ENCODE measurements at regions not wholly inside any gene's neighbourhood (a gene's known extent, or its start where the extent isn't known, plus 50 kb on each side); places are given as distances from the start of the nearest gene placed in this dataset.

DNA sequence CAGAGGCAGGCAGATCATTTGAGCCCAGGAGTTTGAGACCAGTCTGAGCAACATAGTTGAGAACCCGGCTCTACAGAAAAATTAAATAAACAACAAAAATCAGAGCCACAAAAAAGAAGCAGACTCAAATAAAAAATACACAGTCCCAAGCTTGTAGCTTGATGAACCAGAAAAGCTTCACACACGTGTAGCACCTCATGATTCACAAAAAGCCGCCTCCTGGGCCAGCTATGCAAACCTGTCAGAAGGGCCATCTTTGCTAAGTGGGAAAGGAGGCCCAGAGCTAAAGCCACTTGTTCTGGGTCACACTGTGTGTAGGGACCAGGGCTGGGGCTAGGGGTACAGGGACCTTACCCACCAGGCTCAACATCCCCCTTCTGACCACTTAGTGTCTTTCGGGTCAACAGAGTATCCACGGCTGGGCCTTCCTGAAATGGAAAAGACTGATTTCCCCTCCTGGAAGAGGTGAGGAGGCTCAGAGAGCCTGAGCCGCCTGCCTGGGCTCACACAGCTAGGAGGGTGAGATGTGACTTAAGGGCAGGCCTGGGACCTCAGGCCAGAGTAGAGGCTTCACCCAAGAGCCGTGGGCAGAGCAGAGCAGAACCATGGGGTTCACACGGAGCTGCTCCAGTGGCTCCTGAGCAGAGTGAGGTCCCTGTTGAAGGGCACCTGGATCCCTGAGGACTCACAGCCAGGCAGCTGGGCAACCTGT lies 269.6 kb downstream of the PARN start:
- no peak for DNase-seq (ENCODE audit: low spot score)

DNA sequence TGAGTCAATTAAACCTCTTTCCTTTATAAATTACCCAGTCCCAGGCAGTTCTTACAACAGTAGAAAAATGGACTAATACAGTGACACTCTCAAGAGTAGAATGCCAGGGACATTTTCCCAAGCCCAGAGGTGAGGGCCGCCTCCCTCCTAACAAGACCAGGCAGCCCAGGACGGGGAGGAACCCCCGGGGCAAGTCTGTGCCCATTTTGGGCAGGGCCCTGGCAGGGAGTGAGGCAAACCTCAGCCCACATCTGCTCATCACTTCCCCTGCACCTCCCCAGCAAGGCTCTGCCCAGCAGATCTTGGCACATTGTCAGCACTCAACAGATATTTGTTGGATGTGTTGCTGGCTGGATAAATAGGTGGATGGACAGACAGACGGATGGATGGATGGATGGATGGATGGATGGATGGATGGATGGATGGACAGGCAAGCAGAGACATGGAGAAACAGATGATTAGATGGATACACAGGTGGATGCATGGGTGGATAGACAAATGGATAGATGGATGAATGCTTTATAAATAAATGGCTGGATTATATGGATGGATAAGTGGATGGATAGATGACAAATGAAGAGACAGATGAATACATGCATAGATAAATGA lies 271.3 kb downstream of the PARN start:
- DNase-seq (ENCODE audit: low spot score) = no peak

DNA sequence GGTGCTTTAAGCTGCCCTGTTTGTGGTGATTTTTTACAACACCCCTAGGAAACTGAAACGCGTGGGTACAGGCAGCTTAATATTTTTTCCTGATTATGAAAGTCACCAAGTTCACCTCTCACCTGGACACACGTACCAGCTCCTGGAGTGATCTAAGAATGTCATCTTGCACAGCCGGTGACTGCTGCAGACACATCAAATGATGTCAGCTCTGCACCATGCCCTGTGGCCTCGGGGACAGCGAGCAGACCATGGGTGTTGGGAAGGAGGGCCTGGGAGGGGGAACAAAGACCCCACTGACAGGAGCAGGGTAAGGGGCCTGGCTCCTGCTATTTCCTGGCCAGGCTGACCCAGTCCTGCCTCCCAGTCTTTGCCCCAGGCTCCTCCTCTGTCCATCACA lies 272.7 kb downstream of the PARN start:
- no peak for DNase-seq (ENCODE audit: low spot score)

DNA sequence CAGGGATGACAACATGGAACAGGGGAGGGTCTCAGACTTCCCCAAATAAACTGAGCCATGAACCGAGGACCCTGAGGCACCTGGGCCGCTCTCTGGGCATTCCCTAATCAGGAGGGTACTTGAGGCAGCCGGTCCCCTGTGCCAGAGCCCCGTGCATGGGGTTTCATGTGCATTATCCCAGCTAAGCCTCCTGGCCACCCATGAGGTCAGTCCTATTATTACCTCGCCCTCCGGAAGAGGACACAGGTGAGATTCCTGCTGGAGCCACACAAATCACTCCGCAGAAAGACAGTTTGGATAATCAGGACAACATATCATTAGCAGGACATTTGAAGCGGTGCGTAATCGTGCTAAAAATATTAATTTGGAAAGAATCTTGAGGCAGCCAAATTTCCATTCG lies 274.0 kb downstream of the PARN start:
- DNase-seq (ENCODE audit: low spot score) = no peak

DNA sequence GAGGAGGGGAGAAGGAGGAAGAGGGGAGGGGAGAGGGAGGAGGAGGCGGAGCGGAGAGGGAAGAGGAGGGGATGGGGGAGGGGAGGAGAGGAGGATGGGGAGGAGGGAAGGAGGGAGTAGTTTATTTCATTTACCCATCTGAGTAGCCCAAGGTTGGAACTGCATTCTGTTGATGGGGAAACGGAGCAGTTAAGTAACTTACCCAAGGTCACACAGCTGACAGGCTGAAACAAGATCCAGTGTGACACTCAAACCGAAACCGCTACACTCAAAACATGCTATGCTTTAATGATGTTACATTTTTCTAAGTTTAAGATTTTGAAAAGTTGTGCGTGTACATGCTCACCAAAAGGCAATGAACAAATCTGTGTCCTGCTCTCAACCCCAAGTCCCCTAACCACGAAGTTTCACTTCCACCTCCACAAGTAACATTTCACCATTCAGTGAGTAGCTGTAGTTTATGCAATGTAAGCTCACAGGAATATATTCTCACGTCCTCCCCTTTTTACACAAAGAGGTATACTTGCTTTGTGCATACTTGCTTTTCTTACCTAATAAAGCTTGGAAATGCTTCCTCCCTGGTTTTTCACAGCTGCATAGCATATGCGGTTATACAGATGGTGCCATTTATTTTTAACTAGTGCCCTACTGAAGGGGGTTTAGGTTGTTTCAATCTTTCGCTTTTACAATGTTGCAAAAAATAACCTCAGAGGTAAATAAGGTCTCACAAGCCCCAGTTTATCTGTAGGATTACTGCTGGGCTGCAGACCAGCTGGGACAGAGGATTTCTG lies 275.3 kb downstream of the PARN start:
- DNase-seq (ENCODE audit: low spot score) = peak; percentile 14

DNA sequence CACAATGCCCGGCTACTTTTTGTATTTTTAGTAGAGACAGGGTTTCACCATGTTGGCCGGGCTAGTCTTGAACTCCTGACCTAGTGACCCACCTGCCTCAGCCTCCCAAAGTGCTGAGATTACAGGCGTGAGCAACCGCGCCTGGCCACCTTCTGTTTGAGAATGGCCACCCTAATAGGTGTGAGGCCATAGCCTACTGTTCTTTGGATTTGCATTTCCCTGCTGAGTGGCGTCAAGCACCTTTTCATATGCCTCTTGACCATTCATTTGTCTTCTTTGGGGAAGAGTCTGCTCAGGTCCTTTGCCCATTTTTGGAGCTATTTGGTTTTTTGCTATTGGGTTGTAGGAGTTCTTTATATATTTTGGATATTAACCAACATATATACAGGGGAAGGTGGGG lies 276.7 kb downstream of the PARN start:
- DNase-seq (ENCODE audit: low spot score) = no peak

DNA sequence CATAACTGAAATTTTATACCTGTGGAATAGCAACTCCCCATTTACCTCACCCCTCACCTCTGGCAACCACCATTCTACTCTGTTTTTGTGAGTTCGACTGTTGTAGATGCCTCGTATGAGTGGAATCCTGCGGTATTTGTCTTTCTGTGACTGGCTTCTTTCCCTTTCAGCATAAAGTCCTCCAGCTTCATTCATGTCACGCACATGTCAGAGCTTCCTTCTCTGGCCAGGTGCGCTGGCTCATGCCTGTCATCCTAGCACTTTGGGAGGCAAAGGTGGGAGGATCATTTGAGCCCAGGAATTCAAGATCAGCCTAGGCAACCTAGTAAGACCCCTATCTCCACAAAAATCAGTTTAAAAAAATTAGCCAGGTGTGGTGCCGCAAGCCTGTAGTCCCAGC lies 278.4 kb downstream of the PARN start:
- no peak for DNase-seq (ENCODE audit: low spot score)

DNA sequence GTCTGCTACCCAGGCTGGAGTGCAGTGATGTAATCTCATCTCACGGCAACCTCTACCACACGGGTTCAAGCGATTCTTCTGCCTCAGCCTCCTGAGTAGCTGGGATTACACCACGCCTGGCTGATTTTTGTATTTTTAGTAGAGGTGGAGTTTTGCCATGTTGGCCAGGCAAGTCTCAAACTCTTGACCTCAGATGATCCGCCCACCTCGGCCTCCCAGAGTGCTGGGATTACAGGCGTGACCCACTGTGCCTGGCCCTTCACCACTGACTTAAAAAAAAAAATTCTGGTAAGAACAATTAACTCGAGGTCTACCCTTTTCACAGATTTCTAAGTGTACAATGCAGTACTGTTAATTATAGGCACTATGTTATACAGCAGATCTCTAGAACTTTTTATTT lies 279.4 kb downstream of the PARN start:
- no peak for DNase-seq (ENCODE audit: low spot score)

DNA sequence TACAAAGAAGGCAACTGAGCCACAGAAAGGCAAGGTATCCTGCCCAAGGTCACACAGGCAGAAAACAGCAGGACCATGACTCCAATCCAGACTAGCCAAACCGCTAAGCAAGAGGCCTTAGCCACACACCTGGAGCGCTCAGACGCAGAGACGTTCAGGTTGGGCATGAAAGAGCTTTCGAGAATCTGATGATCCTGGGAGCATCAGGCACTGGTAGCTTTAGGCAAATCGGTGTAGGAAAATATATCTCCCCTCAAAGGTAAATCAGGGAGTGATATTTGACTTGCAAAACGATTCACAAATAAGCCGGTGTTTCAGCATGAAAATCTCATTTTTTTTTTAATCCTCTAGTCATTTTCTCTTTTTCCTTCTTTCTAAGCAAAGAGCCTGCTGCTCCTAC lies 279.0 kb downstream of the MRTFB start:
- DNase-seq (ENCODE audit: low spot score) = no peak

DNA sequence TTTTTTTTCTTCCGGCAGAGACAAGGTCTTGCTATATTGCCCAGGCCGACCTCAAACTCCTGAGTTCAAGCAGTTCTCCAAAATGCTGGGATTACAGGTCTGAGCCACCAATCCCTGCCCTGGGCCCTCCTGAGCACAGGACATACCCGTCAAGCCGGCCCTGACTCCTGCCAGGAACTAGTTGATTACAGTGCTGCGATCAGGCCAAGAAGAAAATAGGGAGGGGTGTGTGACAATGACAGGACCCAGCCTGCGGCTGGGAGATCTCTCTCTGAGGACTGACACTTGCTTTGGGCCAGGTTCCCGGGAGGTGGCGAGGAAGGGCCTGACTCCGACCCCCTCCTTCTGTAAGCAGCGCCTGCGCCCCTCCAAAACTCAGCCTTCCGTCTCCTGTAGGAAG lies 276.6 kb downstream of the MRTFB start:
- no peak for DNase-seq (ENCODE audit: low spot score)

DNA sequence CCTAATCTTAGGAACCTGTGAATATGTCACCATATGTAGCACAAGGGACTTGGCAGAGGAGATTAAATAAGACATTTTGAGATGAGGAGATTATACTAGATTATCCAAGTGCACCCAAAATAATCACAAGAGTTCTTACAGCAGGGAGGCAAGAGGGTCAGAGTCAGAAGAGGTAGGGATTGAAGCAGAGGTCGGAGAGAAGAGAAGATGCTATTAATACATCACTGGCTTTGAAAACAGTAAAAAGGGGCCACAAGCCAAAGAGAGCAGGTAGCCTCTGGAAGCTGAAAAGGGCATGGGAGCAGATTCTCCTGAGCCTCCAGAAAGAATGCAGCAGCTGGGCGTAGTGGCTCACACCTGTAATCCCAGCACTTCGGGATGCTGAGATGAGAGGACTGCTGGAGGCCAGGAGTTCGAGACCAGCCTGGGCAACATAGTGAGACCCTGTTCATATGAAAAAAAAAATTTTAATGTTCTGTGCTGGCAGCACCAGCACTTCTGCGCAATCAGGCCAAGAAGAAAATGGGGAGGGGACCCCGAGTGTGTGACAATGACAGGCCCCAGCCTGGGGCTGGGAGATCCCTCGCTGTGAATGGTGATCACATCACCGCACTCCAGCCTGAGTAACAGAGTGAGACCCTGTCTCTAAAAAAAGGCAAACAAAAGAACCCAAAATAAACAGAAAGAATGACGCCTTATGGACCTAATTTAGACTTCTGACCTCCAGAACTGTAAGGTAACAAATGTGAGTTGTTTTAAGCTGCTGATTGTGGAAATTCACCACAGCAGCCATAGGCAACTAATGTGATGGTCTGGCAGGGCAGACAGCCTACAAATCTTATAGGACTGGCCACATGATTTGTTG lies 275.4 kb downstream of the MRTFB start:
- no peak for DNase-seq (ENCODE audit: low spot score)

DNA sequence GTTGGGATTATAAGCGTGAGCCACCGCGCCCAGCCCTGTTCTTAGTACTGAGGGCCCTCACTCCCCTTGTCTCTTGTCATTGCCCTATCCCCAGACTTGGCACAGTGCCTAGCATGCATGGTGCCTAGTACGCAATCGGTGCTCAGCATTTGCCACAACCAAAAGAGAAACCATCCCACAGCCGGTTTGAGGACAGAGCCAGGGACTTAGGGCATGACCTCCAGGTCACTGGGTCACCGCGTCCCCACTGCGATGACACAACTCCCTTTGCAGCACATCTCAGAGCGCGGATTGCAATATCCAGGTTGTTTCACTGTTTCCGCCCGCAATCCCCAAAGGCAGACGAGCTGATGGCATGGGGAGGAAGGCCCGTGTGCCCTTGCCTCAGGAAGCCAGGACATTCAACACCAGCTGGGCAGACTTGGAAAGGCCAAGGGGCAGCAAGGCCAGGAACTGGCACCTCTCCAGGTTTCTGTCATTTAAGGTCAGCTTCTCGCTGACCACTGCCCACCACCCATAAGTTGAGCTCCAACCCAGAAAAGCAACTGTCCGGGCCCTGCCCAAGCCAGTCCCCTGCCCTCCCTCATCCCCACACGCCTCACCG lies 274.5 kb downstream of the MRTFB start:
- no peak for DNase-seq (ENCODE audit: low spot score)

DNA sequence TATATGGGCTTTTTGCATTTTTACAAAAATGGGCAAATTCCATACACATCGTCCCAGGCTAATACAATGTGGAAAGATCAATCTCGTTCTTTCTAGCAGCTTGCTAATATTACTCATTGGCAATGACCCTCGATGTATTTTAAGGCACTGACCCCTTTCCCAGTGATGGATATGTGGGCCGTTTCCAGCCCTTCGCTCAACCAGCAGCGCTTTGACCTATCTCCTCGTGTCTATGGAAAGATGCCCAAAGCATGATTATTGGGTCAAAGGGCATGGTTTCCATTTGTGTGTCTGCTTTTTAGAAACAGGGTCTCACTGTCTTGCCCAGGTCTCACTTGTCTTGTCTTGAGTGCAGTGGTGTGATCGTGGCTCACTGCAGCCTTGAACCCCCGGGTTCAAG lies 273.8 kb downstream of the MRTFB start:
- no peak for DNase-seq (ENCODE audit: low spot score)

DNA sequence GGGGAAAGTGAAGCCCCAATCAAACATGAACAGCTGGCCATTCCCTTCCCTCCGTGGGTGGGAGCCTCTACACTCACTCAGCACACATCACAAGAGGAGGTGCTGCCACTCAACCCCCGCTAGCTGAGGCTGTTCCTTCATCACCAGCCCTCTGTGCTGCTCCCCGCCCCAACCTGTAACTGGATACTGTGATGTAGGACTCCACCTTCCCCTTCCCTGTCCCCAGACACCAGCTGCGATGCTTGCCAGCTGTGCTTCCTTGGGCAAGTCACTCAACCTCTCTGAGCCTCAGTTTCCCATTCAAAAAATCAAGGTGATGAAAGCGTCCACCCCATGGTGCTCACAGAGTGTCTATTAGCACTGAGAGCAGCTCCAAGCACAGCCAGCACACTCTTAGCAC lies 273.2 kb downstream of the MRTFB start:
- DNase-seq (ENCODE audit: low spot score) = no peak

DNA sequence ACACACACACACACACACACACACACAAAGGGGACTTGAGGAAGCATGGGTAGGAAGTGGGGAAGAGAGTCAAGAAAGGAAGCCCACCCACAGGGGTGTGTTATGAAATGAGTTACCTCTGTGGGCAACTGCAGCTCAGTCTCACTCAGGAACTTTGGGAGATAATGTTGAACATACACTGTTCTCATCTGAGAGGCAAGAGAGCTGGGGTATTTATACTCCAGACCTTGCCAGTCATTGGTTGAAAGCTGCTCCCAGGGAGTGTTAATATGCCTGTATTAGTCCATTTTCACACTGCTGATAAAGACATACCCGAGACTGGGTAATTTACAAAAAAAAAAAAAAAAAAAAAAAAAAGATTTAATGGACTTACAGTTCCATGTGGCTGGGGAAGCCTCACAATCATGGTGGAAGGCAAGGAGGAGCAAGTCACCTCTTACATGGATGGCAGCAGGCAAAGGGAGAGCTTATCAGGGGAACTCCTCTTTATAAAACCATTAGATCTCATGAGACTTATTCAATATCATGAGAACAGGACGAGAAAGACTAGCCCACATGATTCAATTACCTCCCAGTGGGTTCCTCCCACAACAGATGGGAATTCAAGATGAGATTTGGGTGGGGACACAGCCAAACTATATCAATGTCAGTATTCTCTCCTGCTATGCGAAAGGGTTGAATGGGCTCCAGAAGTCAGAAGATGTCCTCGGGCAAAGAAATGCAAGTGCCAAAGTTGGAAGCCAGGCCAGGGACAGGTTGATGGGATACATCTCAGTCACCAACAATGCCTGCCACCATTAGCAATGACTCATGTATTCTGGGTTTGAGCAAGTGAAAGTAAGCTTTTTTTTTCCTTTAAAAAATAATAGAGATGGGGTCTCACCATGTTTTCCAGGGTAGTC lies 270.5 kb downstream of the MRTFB start:
- DNase-seq (ENCODE audit: low spot score) = no peak

DNA sequence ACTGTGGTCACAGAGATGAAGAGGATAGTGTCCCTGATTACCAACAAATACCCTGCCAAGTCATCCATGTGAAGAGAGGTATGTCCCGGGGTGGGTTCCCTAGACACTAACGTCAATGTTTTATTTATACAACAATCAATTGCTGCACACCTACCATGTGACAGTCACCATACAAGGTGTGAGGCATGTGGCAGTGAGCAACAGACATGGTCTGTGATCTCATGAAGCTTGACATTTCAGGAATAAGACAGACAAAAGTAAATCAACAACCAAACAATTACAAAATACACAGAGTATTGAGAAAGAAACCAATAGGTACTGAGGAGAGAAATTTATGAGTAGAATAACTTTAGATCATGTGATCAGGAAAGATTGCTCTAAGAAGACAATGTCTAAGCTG lies 268.6 kb downstream of the MRTFB start:
- DNase-seq (ENCODE audit: low spot score) = no peak

DNA sequence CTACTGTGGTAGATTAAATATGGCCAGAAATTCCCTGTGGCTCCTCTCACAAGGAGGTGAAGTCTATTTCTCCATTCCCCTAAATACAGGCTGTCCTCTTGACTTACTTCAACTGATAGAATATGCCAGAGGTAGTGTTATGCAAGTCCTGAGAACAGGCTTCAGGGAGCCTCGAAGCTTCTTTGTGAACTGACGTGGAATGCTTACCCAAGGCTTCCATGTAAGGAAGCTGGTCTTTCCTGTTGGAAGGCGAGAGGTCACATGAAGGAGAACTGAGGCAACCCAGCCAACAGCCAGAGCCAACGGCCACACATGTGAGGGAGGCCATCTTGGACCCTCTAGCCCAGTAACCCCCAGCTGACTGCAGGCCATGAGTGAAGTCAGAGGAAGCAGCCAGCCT lies 267.9 kb downstream of the MRTFB start:
- no peak for DNase-seq (ENCODE audit: low spot score)

DNA sequence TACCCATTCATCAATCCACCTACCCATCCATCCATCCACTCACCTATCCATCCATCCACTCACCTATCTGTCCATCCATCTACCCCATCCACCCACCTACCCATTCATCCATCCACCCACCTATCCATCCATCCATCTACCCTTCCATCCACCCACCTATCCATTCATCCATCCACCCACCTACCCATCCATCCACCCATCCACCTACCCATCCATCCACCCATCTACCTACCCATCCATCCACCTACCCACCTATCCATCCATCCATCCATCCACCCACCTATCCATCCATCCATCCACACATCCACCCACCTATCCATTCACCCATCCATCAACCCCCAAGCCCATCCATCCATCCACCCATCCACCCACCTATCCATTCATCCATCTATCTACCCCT lies 267.1 kb downstream of the MRTFB start:
- no peak for DNase-seq (ENCODE audit: low spot score)

DNA sequence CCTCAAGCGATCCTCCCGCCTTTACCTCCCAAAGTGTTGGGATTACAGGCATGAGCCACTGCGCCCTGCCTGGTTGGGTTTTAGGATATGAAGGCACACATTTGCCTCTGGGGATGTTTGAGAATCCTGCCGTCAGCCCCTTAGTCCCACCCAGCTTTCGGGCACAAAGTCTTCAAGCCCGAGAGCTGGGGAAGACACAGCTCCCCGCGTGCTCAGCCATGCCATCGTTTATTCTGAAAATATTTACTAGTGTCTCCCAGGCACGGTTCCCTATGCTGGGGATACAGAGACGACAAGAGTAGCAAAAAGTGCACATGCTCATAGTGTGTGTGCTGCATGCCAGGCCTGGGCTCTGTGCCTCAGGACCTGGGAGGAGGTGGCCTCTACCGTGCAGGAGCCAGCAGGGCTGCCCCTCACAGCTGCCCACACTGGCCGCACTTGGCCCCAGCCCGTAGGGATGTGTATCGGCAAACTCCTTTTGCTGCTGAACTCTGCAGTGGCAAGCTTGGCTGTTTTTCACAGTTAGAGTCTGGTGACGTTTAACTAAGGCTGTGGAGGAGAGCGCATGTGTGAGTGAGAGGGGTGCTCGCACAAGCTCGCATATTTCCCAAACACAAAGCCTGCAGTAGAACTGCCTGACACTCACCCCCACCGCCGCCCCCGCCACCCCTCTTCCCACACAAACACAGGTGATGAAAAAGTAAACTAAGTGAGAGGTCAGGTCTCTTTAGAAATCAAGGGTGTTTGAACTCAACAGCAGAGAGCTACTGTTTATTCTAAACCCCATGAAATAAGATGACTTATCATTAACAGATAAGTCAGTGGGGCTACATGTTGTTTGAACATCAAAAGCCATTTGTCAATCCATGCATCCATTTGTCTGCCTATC lies 266.4 kb downstream of the MRTFB start:
- no peak for DNase-seq (ENCODE audit: low spot score)

DNA sequence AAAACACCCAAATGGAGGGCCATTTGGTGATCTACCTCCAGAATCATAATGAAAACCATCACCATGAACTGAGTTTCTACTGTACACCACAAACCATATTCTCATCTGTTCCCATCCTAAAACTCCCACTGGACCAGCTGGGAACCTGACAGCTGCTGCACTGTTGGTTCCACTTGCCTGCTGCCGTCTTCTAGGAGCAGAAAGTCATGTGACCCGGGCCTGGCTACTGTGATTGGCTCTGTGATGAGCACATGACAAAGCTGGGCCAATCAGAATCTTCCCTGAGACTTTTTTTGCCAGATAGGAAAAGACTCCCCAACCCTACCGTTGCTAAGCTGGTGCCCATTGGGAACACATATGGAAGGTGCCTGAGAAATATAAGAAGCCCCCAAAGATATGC lies 264.2 kb downstream of the MRTFB start:
- DNase-seq (ENCODE audit: low spot score) = no peak
